ENCODE measurements at regions not wholly inside any gene's neighbourhood (a gene's known extent, or its start where the extent isn't known, plus 50 kb on each side); places are given as distances from the start of the nearest gene placed in this dataset.

DNA sequence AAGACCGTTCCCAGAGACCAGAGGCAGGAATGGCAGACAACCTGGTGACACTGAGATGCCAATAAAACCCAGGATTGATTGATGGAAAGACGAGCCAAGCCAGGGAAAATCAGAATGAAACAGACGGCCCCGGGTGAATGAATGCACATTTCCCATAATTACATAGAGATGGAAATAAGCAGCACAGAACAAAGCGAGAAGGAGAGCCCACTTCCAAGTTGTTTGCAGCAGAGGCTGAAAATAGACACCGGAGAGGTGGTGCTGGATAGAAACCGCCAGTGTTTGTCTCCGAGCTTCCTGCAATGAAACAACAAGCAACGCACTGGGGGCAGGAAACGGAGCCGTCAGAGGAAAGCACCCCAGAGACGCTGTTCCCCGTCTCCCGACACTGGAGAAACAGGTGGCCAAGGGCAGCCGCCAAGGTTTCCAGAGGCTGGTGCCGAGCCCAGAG, 406.8 kb downstream of the SHANK2 start:
- H3K79me2 ChIP-seq (ENCODE audit: control insufficient read depth, insufficient read depth, low read length) = no peaks in the 10 kb centered on the region
- 1% methylated on average over 16 of the region's 16 CpGs for WGBS (ENCODE audit: insufficient coverage, low coverage, missing lambda C conversion rate)
- in situ Hi-C loops (cut with MboI) (no loop called here), intact Hi-C loops (cut with micrococcal nuclease) (no loop called here)
- H4K20me1 ChIP-seq (replicated peaks; ENCODE audit: control insufficient read depth, insufficient read depth, low read length) = 0 out of 2 replicates have a peak, but pooled peaks cover 5% of the 10 kb centered on the region
- POLR2A ChIA-PET = no interaction called here
- no peak overlapping the region for H3K9ac ChIP-seq (ENCODE audit: insufficient read depth in 1 of 2, low read depth in 2 of 2, low read length in 2 of 2)
- H3K27me3 ChIP-seq (ENCODE audit: control insufficient read depth in 2 of 2, insufficient read depth in 2 of 2, low read length in 2 of 2) = peaks cover 0 to 61% of the 10 kb centered on the region in 2 experiments; a peak in 2 of 5 replicates
- no peaks in the 10 kb centered on the region for H3K9me1 ChIP-seq (ENCODE audit: control insufficient read depth, insufficient read depth, low read length)
- H2AFZ ChIP-seq (ENCODE audit: low read depth, low read length) = no peak overlapping the region
- no peaks in the 10 kb centered on the region for H3K9me3 ChIP-seq (replicated peaks; ENCODE audit: control insufficient read depth, insufficient read depth, low read depth, low read length)
- no TSS peak for BruUV-seq (replicated peaks)
- TF ChIP-seq ZNF696 (CRISPR knock-in tag; conservative IDR thresholded peaks at IDR 0.05) (no peak), BDP1 (IDR thresholded peaks at IDR 0.05; ENCODE audit: insufficient read depth, insufficient read length) (no peak), WHSC1 (IDR thresholded peaks at IDR 0.05; ENCODE audit: low read length) (no peak), ZBTB5 (IDR thresholded peaks at IDR 0.05) (no peak), NR3C1 (CRISPR knock-in tag; IDR thresholded peaks at IDR 0.05) (no peak), ZNF140 (CRISPR knock-in tag; IDR thresholded peaks at IDR 0.05) (no peak)
- TF ChIP-seq, protein P1, sequence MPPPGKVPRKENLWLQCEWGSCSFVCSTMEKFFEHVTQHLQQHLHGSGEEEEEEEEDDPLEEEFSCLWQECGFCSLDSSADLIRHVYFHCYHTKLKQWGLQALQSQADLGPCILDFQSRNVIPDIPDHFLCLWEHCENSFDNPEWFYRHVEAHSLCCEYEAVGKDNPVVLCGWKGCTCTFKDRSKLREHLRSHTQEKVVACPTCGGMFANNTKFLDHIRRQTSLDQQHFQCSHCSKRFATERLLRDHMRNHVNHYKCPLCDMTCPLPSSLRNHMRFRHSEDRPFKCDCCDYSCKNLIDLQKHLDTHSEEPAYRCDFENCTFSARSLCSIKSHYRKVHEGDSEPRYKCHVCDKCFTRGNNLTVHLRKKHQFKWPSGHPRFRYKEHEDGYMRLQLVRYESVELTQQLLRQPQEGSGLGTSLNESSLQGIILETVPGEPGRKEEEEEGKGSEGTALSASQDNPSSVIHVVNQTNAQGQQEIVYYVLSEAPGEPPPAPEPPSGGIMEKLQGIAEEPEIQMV (tag; conservative IDR thresholded peaks at IDR 0.05; ENCODE audit: low read depth) = no peak
- CTCF ChIA-PET (ENCODE audit: low intra/inter-chr PET ratio) = no interaction called here
- no peak overlapping the region for H3K4me3 ChIP-seq
- no peak for FAIRE-seq
- H3K27ac ChIP-seq (ENCODE audit: extremely low read depth, low read depth, low read length) = no peak overlapping the region
- DNase-seq (ENCODE audit: extremely low read depth in 1 of 4, low spot score in 3 of 4) = no peak
- H3K36me3 ChIP-seq (ENCODE audit: control insufficient read depth, insufficient read depth, low read length) = no peaks in the 10 kb centered on the region
- H3K4me1 ChIP-seq (replicated peaks in 1 of 2; ENCODE audit: control insufficient read depth in 2 of 2, insufficient read depth in 2 of 2, low read length in 2 of 2) = no peaks in the 10 kb centered on the region
- ATAC-seq = no peak
- H3K4me2 ChIP-seq (ENCODE audit: insufficient read depth, low read length) = no peak overlapping the region

Measured in K562 (cell line).